Panc1 (cell line): ENCODE measurements at regions not wholly inside any gene's neighbourhood (a gene's known extent, or its start where the extent isn't known, plus 50 kb on each side); places are given as distances from the start of the nearest gene placed in this dataset.

Experiments
- CTCF ChIP-seq: fragments of 450-650 bp; IDR thresholded peaks from 2 replicates; pipeline ENCODE4 v1.5.1; 2017; ENCODE audit warnings: mild to moderate bottlenecking
- TCF7L2 ChIP-seq: IDR thresholded peaks from 2 replicates; pipeline ENCODE4 v1.6.1; 2011; ENCODE audit warnings: mild to moderate bottlenecking, low read depth, low read length, inconsistent platforms

GRCh38 chr3:23704298-23704697 is 101.5 kb upstream of the UBE2E1 start:
- TF ChIP-seq CTCF (no peak), TCF7L2 (no peak)
